ENCODE measurements at regions not wholly inside any gene's neighbourhood (a gene's known extent, or its start where the extent isn't known, plus 50 kb on each side); places are given as distances from the start of the nearest gene placed in this dataset.
"Not testable (repeated sequence)": the region's sequence is repeated elsewhere in the genome, so short reads cannot be mapped to it uniquely, and the experiment has no call there.

DNA sequence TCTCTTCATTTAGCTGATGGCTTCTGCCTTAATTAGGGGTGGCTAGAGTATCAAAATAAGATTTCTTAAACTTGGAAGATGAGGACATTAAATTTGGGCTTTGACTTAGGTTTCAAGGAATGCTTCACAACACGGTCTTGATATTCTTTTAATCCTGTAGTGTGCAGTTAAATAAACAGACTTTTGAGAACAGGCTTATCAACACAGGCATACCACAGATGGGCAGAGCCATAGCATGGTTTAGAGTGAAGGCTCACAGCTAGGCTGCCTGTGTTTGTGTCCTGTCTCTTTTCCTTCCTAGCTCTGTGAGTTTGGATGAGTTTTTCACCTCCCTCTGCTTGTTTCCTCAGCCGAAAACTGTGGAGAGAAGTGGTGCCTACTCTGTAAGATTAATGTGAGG is 102.3 kb upstream of the IPO9 start:
- DNase-seq (ENCODE audit: low read depth): no peak

- no peak for DNase-seq (ENCODE audit: low read depth)
Measured at GRCh38 chr1:201728731-201729130, 100.2 kb upstream of the IPO9 start.

GRCh38 chr1:201729973-201730608 is 98.9 kb upstream of the IPO9 start:
- DNase-seq (ENCODE audit: low read depth): no peak

- DNase-seq (ENCODE audit: low read depth): no peak
Measured at GRCh38 chr1:201730611-201731010, 98.3 kb upstream of the IPO9 start.

DNA sequence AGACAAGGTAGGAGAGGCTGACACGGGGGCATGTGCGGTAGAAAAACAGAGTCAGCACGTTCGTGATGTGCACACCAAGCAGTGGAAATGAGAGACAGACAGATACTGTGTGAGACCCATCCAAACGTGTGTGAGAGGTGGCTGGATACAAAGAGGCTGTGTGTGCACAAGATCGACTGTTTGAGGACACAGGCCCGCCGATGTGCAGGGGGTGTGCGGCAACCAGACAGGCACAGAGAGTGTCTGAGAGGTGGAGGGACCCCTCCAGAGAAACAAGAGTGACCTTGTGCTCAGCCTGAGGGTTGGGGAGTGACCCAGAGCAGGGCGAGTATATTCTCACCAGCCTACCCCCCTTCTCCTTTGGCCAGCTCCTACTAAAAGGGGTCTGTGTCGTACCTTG is 97.8 kb upstream of the IPO9 start:
- no peak for DNase-seq (ENCODE audit: low read depth)

GRCh38 chr1:201731592-201731991 is 97.4 kb upstream of the IPO9 start:
- DNase-seq (ENCODE audit: low read depth): no peak

DNA sequence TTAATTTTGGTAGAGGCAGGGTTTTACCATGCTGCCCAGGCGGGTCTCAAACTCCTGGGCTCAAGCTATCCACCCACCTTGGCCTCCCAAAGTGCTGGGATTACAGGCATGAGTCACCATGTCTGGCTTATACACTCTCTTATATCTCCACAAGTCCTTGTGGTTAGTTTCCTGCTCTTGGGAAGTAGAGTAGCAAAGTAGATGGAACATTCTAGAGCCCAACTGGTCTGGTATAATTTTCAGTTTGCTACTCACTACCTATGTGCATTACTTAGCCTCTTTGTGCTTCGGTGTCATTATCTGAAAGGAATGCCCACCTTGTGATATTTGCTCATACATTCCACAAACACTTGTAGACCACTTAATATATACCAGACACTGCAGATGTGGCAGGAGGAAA is 96.6 kb upstream of the IPO9 start:
- DNase-seq (ENCODE audit: low read depth): peak; percentile 75

- DNase-seq (ENCODE audit: low read depth): not testable (repeated sequence)
Measured at GRCh38 chr1:201734221-201734620, 94.7 kb upstream of the IPO9 start.

- no peak for DNase-seq (ENCODE audit: low read depth)
Measured at GRCh38 chr1:201734786-201735185, 94.2 kb upstream of the IPO9 start.

GRCh38 chr1:201736707-201737320 is 92.1 kb upstream of the IPO9 start:
- DNase-seq (ENCODE audit: low read depth): no peak

DNA sequence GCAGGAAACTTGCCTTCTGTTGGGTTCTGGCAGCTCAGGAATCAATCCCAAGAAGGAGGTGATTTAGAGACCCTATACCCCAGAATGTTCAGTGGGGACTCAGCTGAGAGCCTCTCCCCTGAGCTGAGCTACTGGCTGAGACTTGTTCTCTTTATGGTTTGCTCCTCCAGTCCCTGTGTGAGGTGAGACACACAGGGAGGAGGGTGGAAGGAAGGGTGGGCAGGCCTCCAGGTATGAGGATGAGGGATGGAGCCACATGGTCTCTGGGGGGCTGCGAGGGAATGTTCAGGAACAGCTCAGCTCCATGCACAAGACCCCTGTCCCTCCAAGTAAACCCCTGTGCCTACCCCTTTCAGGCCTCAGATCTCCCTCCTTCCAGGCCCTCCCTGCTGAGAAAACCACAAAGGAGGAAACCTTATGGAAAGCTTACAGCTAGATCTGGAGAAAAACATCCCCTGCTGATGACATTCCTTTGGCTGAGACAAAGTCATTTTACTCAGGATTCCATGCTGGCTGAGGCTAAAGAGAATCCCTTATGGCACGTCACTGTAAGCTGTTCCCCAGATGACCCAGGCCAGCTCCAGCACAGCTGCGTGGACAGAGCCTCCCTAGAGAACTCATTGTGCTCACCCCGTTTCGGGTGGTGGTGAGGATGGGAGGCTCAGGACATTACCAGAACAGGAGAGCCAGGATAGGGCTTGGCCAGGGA is 91.5 kb upstream of the IPO9 start:
- peak; percentile 97 for DNase-seq (ENCODE audit: low read depth)

DNA sequence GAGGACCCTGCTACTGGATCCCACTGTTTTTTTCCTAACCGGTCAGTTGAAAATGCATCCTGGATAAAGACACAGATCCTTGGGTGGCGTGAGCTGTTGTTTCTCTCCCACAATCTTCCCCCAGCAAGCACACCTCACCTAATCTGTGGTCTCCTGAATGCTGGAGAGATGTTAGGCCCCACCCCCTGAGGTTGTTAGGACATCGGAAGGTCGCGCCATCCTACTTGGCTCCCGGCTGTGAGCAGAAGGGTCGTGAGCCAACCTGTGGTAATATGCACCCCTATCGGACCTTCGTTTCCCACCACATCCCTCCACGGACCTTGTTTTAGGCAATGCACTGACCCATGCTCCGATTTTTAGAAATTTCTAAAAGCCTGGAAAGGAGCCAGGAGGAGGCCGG is 89.9 kb upstream of the IPO9 start:
- DNase-seq (ENCODE audit: low read depth): no peak

DNA sequence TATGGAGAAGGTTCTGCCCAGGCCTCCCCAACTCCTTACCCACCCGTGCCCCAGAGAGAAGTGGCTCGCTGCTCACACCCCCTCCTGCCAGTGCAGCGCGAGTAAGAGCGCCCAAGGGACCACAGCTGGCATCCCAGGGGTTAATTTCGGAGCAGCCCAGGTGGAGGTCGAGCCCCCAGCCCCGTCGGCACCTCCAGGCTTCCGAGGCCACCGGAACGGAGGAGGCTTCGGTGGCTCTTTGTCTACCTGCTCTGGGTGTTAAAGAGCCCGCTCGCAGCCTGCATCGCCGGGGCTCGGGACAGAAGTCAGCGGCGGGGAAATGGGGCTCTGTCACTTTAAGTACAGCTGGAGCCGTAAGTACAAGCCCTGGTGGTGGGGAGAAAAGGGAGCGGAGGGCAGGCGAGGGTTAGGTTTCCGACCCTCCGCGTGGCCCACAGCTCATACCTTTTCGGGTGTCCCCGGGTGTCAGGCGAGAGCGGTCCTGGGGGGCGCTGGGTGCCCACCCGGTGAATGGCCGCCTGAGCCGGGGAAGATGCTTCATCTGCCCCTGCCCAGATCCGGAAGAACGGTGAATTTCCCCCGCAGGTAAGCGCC is 89.4 kb upstream of the IPO9 start:
- peak; percentile 68 for DNase-seq (ENCODE audit: low read depth)

DNA sequence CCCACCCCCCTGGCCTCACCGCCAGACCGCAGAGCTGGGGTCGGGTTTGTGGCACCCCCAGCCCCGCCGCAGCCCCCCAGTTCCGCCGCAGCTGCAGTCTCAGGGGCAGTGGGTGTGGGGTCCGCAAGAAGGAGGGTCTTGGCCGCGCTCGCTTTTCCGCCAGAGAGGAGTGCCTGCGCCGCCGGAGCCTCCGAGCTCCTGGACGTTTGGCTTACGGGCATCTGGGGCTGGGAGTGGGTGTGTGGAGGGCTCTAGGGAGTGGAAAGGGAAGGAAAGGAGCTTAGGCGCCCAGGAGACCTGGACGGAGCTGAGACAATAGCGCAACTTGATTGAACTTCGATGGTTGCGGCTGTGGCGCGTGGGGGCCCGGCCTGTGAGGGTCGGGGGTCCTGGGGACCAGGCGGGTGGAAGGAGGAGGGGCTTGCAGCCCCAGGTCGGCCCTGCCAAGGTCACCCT is 88.8 kb upstream of the IPO9 start:
- DNase-seq (ENCODE audit: low read depth): no peak

DNA sequence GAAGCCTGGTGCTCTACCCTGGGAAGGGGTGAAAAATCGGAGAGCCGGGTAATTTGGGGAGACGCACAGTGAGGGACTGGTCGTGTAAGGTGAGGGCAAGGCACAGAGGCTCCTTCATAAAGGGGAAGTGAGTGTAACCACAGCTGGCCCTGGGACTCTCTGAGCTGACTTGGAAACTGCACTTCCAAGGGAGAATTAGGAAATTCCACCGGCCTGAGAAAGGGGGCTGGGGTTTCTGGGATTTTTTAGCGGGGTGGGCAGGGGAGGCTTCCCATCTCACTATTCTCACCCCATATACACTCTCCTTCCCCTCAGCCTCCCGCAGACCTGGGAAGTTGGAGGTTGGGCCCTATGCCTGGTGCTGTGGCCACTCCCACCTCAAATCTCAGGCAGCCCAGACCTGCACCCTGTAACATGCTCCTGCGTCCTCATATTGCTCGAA is 88.3 kb upstream of the IPO9 start:
- DNase-seq (ENCODE audit: low read depth): peak; percentile 45

DNA sequence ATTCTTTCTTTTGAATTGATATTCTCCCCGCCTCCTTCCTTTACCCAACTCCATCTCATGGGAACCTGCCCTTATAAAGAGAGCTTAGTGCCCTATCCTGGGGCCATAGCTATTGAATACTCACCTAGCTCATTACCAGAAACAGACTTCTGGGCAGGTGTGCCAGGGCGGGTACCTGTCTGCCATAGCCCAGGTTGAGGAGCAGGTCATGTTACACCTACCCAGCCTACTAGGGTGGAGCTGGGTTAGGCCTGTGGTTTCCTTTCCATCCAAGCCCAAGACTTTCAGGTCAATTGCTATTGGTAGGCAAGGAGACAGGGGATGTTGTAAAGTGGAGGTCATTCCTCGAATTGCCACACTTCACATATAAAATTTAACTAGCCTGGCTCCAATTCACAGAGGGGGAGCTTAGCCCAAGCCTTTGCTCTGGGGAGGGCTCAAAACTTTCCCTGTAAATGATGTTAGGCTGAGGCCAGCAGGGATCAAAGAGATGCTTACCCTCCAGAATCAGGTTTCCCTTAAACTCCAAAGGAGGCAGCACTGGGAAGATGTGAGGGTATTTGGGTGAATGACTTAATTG is 87.1 kb upstream of the IPO9 start:
- DNase-seq (ENCODE audit: low read depth): peak; percentile 64

- peak; percentile 89 for DNase-seq (ENCODE audit: low read depth)
Measured at GRCh38 chr1:201742476-201742875, 86.5 kb upstream of the IPO9 start.

- peak; percentile 78 for DNase-seq (ENCODE audit: low read depth)
Measured at GRCh38 chr1:201742955-201743805, 85.8 kb upstream of the IPO9 start.

DNA sequence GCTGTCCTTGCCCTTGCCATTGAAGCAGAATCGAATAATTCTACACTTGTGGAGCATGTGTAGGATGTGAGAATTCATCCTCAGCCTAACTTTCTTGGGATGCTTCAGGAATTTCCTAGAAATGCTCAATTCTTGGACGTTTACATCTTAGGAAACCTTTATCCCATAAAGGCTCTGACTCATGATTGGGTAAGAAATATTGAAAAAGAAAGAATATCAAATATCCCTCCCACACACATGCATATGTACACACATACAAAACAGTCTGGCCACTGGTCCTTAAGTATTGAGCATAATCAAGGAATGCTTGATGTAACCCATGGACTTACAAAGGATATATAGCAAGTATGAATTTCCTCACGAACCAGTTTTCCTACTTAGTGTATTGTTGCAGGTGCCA is 83.9 kb upstream of the IPO9 start:
- DNase-seq (ENCODE audit: low read depth): peak; percentile 78

DNA sequence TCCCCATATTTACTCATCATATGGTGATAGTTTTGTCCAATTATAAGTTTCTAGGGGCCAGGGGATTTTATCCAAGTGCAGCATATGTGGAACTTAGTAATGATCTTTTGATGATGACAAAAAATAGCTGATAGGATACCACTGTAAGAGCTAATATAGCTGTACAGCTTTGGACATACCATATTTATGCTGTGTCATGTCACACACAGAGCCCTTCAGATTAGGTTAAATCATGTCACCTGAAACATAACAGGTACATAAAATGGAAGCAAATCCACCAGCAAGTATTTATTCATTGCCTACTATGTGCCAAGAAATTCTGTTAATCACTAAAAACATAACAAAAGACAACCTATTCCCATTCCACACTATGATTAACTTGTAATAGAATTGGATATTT is 82.8 kb upstream of the IPO9 start:
- no peak for DNase-seq (ENCODE audit: low read depth)

DNA sequence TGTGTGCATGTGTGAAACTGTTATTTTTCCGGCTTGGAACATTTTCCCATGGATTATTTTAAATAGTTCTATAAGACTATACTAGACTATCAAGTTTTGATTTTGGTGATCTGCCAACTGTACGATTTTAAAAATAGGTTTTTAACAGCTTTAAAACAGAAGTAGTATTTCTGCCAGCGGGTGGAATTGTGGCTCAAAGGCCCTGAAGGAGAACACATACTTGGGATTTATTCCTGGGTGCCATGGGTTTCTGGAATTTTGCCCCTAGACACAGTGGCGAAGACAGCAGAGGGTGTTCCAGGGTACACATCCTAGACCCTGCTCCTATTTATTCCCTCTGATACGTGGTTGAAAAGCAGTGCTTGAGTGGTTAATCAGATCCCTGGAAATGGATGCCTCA is 81.7 kb upstream of the IPO9 start:
- no peak for DNase-seq (ENCODE audit: low read depth)

GRCh38 chr1:201748335-201748734 is 80.6 kb upstream of the IPO9 start:
- peak; percentile 99 for DNase-seq (ENCODE audit: low read depth)
